Skeletal muscle tissue (tissue), 3 donors: ENCODE measurements at regions not wholly inside any gene's neighbourhood (a gene's known extent, or its start where the extent isn't known, plus 50 kb on each side); places are given as distances from the start of the nearest gene placed in this dataset.

ENCODE experiments used
- H3K27ac ChIP-seq: one replicate; pipeline ENCODE4 v1.7.0; 2013; ENCODE audit warnings: mild to moderate bottlenecking, low read depth, low read length, inconsistent platforms
- H3K27me3 ChIP-seq, 3 donors: one replicate each; pipeline ENCODE4 v1.7.0; 2013; ENCODE audit warnings: low read length in 3 of 3; ENCODE audit not compliant: control insufficient read depth in 3 of 3, insufficient read depth in 3 of 3
- H3K36me3 ChIP-seq, 3 donors: one replicate each; pipeline ENCODE4 v1.7.0; 2013; ENCODE audit warnings: low read length in 3 of 3; ENCODE audit not compliant: control insufficient read depth in 3 of 3, insufficient read depth in 3 of 3
- H3K4me1 ChIP-seq, 3 donors: one replicate each; pipeline ENCODE4 v1.7.0; 2013; ENCODE audit warnings: low read length in 3 of 3, mild to moderate bottlenecking in 3 of 3; ENCODE audit not compliant: control insufficient read depth in 3 of 3, insufficient read depth in 3 of 3
- H3K4me3 ChIP-seq, 3 donors: one replicate each; pipeline ENCODE4 v1.7.0; 2013; ENCODE audit warnings: low read length in 3 of 3
- H3K9ac ChIP-seq, 3 donors: one replicate each; pipeline ENCODE4 v1.7.0; 2013; ENCODE audit warnings: low read length in 3 of 3, mild to moderate bottlenecking in 3 of 3, moderate library complexity in 2 of 3, low read depth in 1 of 3
- H3K9me3 ChIP-seq, 3 donors: one replicate each; pipeline ENCODE4 v1.7.0; 2013; ENCODE audit warnings: low read length in 3 of 3; ENCODE audit not compliant: control insufficient read depth in 3 of 3
- donor health status: Osteomylitis.

DNA sequence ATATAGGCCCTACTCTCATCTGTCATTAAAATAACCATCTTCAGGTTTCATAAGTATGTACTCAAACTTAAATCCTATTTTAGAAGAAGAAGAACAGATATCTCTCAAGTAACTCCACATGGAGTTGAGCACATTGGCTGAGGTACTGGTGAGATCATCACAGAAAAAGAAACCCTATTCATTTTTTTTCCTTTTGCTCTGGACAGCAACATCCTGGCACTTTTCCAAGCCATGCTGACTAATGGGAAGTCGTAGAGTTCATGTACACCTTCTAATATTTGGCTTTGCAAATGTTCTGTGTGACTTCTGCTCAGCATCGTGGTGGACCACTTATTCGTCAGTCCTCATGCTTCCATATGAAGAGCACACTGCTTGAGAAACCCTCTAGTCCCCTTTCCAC is 336.0 kb upstream of the KCNH8 start:
- Histone ChIP-seq H3K4me1 (no peaks in the 10 kb centered on the region), H3K27me3 (no peaks in the 10 kb centered on the region), H3K27ac (no peak overlapping the region), H3K9me3 (no peaks in the 10 kb centered on the region), H3K9ac (no peak overlapping the region), H3K36me3 (no peaks in the 10 kb centered on the region), H3K4me3 (no peak overlapping the region)

DNA sequence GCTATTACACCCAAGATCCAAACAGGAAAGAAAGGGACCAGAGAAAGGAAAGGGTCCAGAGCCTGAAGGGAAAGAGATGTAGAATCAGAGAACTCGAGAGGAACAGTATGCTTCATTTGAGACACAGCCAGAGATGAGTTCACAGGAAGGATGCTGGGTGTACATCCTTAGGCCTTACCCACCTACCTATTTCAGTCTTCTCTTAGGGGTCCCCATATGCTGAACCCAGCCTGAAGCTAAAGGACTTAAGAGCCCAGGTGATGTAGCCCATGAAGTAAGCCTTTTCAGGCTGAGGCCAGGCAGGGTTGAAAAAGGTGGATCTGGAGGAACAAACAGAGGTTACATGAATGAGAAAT is 338.0 kb upstream of the KCNH8 start:
- H3K9me3 ChIP-seq: no peaks in the 10 kb centered on the region
- no peak overlapping the region for H3K9ac ChIP-seq
- H3K27me3 ChIP-seq: no peaks in the 10 kb centered on the region
- H3K27ac ChIP-seq: no peak overlapping the region
- H3K4me3 ChIP-seq: no peak overlapping the region
- no peaks in the 10 kb centered on the region for H3K4me1 ChIP-seq
- H3K36me3 ChIP-seq: no peaks in the 10 kb centered on the region

DNA sequence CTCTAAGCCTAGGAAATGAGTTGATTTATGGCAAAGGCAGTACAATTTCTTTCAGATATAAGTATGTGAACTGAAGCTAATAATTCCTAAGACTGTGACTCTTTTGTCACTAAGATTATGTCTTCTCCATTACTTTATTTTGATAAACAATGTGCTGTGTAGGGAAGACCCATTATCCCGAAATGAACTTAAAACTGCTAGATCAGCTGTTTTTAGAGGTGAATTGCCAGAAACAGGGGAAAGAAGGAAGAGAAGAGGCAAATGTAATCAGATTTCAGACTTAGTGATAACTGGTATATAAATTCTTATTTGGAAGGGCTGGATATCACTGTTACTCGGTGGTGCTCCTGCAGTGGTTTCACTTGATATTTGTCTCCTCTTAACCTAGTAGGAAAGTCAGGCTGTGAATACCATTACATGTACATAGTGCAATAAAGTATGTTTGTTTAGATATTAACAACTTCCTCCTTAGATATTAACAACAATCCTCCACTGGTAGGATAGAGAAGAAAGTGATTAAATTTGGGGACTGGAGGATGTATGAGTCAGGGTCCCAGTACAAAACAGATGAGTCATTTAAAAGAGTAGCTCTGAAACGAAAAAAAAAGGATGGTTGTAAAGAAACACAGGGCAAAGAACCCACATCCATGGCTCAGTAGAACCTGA is 338.5 kb upstream of the KCNH8 start:
- Histone ChIP-seq H3K36me3 (no peaks in the 10 kb centered on the region), H3K9me3 (no peaks in the 10 kb centered on the region), H3K9ac (no peak overlapping the region), H3K4me3 (no peak overlapping the region), H3K4me1 (no peaks in the 10 kb centered on the region), H3K27me3 (no peaks in the 10 kb centered on the region), H3K27ac (no peak overlapping the region)

DNA sequence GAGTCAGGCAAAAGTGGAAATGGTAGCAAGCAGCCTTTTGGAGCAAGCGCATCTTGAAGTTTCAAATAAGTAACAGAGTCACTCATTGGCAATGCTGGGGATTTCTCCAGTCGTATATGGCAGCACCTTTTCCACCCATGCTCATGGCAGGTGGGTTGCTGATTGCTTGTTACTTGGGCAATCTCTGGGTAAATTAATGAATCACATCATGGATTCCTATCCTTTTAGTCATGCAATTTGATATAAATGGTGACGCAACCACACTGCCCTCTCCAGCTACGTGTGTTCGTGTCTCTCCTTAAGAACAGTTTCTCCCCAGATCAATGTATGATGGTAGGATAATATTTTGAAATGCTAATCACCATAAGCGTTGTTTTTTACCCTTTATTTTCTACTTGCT is 339.9 kb upstream of the KCNH8 start:
- Histone ChIP-seq H3K27me3 (no peaks in the 10 kb centered on the region), H3K27ac (no peak overlapping the region), H3K4me3 (no peak overlapping the region), H3K36me3 (no peaks in the 10 kb centered on the region), H3K9ac (no peak overlapping the region), H3K9me3 (no peaks in the 10 kb centered on the region), H3K4me1 (no peaks in the 10 kb centered on the region)

DNA sequence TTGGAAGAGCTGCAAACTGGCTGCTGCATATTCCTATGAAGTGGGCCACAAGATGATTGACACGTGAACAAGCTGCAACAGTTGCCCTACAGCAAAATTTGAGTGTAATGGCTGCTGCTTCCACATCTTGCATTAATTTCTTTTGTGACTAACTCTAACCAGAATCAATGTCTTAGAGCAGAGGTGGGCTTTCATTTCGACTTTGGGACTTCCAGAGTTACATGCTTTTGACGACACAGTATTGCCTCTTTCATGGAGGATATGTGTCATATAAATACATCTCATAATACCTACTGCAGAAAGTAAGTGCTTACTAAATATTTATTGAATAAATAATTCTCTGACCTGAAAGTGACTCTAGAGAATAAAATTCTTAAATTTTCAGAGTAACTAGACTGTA is 340.7 kb upstream of the KCNH8 start:
- H3K9ac ChIP-seq: no peak overlapping the region
- no peaks in the 10 kb centered on the region for H3K4me1 ChIP-seq
- no peaks in the 10 kb centered on the region for H3K36me3 ChIP-seq
- H3K27me3 ChIP-seq: no peaks in the 10 kb centered on the region
- no peaks in the 10 kb centered on the region for H3K9me3 ChIP-seq
- H3K27ac ChIP-seq: no peak overlapping the region
- no peak overlapping the region for H3K4me3 ChIP-seq

DNA sequence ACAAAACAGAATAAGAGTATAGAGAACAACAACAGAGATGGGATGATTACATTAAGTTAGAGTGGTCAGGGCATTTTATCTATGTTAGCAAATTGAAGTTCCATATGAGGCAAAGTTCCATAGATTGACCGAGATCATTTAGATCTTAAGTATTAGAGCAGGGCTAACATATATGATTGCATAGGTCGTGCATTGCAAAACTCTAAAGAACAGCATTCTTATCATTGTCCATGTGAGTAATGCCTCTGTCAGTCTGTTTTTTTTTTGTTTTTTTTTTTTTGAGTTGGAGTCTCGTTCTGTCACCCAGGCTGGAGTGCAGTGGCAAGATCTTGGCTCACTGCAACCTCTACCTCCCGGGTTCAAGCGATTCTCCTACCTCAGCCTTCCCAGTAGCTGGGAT is 341.7 kb upstream of the KCNH8 start:
- Histone ChIP-seq H3K27me3 (no peaks in the 10 kb centered on the region), H3K9me3 (no peaks in the 10 kb centered on the region), H3K9ac (no peak overlapping the region), H3K4me1 (no peaks in the 10 kb centered on the region), H3K4me3 (no peak overlapping the region), H3K27ac (no peak overlapping the region), H3K36me3 (no peaks in the 10 kb centered on the region)

DNA sequence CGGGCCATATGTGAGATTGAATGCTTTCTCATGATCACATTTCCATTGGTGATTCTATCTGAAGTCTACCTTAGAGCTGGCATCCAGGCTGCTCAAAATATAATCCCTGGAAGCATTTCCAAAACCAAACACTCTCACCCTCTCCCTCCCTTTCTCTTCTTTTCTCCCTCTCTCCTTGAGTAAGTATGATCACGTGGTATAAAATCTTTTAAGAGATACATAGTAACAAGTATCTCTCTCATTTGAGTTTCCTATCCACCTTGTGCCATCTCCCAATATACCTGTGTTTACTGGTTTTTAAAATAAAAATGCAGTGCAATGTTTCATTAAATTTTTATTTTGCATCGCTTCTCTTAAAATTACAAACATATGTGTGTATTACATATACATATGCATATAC is 350.9 kb upstream of the KCNH8 start:
- Histone ChIP-seq H3K27me3 (no peaks in the 10 kb centered on the region), H3K4me1 (no peaks in the 10 kb centered on the region), H3K27ac (no peak overlapping the region), H3K9ac (no peak overlapping the region), H3K4me3 (no peak overlapping the region), H3K36me3 (no peaks in the 10 kb centered on the region), H3K9me3 (no peaks in the 10 kb centered on the region)

DNA sequence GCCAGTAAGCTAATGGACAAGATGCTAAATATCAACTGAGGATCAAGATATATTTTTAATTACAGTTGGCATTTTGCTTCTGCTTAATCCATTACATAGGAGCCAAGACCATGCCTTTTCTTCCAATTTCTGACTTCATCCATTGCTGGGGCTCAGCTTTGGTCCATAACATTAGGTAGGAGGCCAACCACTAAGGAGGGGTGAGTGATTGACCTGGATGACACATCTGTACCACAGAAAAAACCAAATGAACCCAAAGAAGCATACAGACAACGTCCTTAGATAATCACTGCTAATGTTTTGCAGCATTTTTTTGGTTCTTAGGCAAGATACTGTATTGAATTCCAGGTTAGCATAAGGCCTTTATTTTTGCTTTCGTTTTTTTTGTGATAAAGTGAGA is 353.2 kb upstream of the KCNH8 start:
- no peaks in the 10 kb centered on the region for H3K27me3 ChIP-seq
- no peaks in the 10 kb centered on the region for H3K9me3 ChIP-seq
- no peak overlapping the region for H3K9ac ChIP-seq
- no peak overlapping the region for H3K27ac ChIP-seq
- H3K4me3 ChIP-seq: no peak overlapping the region
- H3K36me3 ChIP-seq: no peaks in the 10 kb centered on the region
- H3K4me1 ChIP-seq: no peaks in the 10 kb centered on the region

DNA sequence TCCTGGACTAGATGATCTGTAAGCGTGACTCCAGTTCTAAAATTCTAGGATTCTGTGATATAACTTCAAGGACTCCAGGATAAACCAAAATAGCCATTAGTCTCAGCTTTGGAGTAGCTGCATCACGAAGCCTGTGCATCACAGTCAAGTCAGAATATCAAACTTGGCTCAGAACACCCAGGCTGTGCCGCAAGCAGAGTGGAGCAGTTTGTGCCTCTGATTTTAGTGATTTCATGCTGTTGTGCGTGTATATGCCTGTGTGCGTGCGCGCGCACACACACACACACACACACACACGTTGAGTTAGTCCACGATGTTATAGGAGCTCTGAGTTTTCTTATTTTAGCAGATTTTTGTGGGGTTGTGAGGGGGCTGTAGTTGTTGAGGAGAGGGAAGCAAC is 356.6 kb upstream of the KCNH8 start:
- no peaks in the 10 kb centered on the region for H3K9me3 ChIP-seq
- no peak overlapping the region for H3K9ac ChIP-seq
- no peak overlapping the region for H3K4me3 ChIP-seq
- no peaks in the 10 kb centered on the region for H3K36me3 ChIP-seq
- no peaks in the 10 kb centered on the region for H3K27me3 ChIP-seq
- H3K4me1 ChIP-seq: no peaks in the 10 kb centered on the region
- H3K27ac ChIP-seq: no peak overlapping the region

DNA sequence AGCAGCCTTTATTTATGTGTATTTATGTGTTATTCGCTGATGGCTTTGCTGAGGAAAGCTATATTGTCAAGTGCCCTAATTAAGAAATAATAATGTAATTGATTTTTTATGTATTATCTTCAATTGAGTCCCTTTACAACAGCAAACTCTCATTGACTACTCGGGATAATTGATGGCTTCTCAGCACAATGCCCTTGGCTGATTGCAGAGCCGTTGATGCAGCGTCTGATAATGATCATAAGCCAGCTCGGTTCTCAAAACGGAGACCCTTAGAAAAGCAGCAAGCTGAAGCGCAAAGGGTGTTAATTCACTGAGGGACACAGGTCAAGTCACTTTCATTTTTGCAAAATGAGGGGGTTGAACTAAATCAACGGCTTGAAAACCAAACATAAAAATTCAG is 357.1 kb upstream of the KCNH8 start:
- H3K9me3 ChIP-seq: no peaks in the 10 kb centered on the region
- no peaks in the 10 kb centered on the region for H3K27me3 ChIP-seq
- H3K4me3 ChIP-seq: no peak overlapping the region
- no peaks in the 10 kb centered on the region for H3K4me1 ChIP-seq
- H3K36me3 ChIP-seq: no peaks in the 10 kb centered on the region
- no peak overlapping the region for H3K27ac ChIP-seq
- H3K9ac ChIP-seq: no peak overlapping the region

DNA sequence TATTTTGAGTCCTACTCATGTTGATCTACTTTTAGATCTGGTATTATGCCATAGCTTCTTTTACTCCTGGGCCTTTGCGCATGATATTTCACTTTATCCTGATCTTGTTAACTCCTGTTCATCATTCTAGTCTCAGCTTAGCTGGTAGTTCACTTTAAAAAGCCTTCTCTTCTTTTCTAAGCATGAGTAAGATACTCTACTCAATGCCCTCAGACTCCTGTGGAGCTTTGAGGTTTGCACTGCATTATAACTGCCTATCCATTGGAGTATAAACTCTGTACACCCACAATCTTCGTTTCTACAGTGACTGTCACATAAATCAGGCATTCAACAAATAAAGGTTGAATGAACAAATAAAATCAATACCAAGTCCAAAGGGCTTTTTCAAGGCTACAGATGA is 357.9 kb upstream of the KCNH8 start:
- Histone ChIP-seq H3K27ac (no peak overlapping the region), H3K9ac (no peak overlapping the region), H3K27me3 (no peaks in the 10 kb centered on the region), H3K4me1 (no peaks in the 10 kb centered on the region), H3K4me3 (no peak overlapping the region), H3K36me3 (no peaks in the 10 kb centered on the region), H3K9me3 (no peaks in the 10 kb centered on the region)
